Activated CD8-positive, alpha-beta memory T cell treated with anti-CD3 and anti-CD28 coated beads for 24 hours (primary cell): ENCODE measurements at regions not wholly inside any gene's neighbourhood (a gene's known extent, or its start where the extent isn't known, plus 50 kb on each side); places are given as distances from the start of the nearest gene placed in this dataset.
"Not testable (repeated sequence)": the region's sequence is repeated elsewhere in the genome, so short reads cannot be mapped to it uniquely, and the experiment has no call there.

ENCODE experiments used
- DNase-seq: peaks from one replicate; pipeline ENCODE4 v3.0.0-alpha.2; 2020

- DNase-seq, result not testable (repeated sequence)
These were observed 1205.3 kb downstream of the SLC16A7 start for GRCh38 chr12:60801166-60801565.

DNA sequence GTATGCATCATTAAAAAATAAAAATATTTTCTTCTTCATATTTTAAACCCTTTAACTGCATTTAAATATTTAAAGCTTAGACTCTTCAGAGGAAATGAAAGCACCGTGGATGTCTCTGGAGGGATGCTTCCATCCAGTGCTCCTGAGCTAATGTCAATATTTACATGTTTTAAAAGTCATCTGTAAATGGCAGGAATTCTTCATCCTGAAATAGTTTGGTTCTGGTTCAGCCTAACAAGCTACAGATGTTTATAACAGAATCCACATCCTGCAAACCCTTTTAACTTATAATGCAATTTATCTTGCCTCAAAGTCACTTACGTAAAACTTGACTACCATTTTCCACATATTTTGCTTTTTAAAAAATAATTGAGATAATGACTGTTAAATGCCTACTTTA, 1207.3 kb downstream of the SLC16A7 start:
- no peak for DNase-seq

DNA sequence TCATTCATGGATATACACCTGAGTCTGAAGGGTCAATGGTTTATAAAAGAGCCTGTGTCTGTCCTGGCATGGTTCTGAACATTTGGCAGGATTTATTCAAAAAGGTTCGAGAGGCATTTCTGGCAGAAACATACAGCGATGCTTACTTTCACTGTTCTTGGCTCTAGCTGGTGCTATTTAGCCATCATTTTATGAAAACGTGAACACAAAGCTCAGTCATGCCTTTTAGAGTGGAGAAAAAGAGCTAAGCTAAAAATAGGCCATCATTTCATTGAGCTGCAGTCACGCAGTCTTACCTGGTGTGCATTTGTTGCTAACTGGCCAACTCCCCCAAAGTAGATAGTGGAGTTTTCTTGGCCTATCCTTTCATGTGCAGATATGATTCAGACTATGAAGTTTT, 1209.5 kb downstream of the SLC16A7 start:
- DNase-seq, result no peak

- no peak for DNase-seq
These were observed 1224.0 kb downstream of the SLC16A7 start for GRCh38 chr12:60819794-60820193.

DNA sequence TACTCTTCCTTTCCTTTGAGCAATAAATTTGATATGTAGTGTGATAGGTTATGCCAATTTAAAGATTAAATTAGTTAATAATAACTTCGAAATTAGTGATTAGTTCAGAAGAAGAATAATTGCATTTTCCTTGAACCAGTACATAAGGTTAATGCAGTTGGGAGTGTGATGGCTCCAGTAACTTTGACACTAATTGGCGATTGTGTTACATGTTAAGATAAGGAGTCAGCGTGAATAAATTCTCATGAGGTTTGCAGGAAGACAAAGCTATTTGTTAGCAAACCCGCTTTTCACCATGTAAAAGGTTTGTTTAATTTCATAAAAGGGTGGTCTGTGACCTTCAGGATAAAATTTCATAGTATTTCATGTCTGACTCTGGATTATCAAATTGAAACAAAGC, 1226.8 kb downstream of the SLC16A7 start:
- DNase-seq, result no peak

GRCh38 chr12:60830381-60830780, 1234.6 kb downstream of the SLC16A7 start:
- DNase-seq, result no peak

DNA sequence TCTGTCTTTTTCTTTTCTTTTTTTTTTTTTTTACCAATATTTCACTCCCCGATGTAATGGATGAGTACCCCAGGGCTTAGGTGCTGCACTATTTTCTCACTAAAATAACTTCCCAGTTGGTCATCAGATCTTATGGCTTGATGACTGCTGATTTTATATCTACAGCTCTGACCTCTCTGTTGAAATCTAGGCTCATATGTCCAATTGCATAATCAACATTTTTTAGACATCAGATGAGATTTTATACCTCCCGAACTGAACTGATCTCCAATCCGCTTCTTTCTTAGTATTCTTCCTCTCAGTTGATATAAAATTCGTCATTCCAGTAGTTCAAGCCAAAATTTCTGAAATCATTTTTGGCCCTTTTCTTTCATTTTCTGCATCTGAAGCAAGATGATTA, 1236.5 kb downstream of the SLC16A7 start:
- no peak for DNase-seq

DNA sequence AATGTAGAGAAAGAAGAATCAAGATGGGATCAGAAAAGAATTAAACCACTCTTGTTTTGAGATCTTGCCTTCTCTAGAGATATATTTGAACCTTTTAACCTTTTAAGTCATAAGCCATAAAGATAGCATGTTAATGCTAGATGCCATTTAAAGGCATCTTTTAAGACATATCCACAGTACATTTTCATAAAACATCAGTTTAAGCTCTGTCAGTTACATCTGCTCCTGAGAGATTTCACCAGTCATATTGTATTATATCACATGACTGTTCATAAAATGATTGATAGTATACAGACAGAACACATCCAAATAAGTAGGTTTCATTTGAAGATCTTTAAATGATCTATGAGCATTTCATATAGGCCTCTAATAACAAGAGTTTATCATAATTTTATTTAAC, 1238.5 kb downstream of the SLC16A7 start:
- DNase-seq, result no peak

DNA sequence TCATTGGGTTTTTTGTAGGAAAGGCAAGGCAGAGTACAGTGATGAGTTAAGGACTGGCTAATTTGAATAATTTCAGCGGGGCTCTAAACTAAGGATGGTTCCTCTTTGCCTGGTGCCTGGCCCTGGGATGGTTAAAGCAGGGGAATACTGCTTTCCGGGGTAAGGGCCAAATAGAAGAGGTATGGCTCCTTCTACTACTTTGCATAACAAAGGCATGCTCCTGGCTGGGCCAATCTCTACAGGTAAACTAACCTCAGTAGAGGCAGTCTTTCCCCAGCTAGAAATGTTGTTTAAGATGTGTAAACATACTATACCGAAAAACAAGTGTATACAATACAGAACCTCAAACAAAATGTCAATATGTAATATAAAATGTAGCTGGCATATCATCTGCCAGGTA, 1239.0 kb downstream of the SLC16A7 start:
- no peak for DNase-seq

DNA sequence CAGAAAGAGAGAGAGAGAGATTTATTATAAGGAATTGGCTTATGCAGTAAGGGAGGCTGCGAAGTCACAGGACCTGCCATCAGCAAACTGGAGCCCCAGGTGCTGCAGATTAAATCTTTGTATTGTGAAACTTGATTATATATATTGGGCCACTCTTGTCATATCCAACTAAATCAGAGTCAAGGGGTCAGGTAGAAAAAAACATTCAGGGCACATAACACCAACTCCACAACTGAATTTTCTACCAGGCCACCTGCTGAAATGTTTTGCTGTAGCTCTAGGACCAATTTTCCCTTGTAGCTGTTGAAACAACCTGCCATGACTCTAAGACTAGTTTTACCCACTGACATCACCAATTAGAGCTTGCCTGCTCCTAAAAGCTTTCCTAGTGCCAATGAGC, 1240.8 kb downstream of the SLC16A7 start:
- no peak for DNase-seq

GRCh38 chr12:60842181-60842580, 1246.4 kb downstream of the SLC16A7 start:
- no peak for DNase-seq

DNA sequence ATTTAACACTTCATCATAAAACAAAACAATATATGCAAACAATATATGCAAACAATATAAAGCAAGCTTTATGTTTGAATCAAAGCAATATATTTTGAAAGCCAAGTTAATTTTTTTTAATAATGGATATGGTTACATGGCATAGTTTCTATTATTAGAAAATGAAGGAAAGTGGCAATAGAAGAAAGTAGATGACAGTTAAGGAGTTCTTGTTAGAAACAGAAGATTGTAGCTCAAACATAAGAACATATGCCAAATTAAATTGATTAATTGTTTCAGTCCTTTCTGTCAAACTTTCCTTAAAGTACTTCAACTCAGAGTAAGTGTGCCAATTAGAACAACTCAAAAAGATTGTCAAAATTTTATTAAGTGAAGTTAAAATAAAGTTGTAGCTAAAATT, 1248.3 kb downstream of the SLC16A7 start:
- no peak for DNase-seq

GRCh38 chr12:60844875-60845274, 1249.0 kb downstream of the SLC16A7 start:
- DNase-seq, result no peak

GRCh38 chr12:60845696-60846095, 1249.9 kb downstream of the SLC16A7 start:
- no peak for DNase-seq

DNA sequence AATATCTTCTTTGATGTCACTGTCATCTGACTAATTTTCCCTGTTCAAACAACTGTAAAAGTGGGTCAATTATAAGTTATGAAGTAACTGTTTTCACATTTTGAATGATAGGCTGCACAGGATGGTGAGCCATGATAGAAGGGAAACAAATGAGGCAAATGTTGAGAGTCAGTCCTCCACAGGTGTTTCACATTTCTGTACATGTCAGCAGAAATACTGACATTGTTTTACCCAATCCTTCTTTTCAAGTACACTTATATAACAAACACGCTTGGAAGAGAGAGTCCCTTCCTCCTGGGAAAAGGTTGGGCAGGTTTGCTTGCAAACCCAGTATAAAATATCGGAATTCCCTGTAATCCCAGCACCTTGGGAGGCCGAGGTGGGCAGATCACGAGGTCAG, 1251.5 kb downstream of the SLC16A7 start:
- no peak for DNase-seq

- DNase-seq, result no peak
These were observed 1253.9 kb downstream of the SLC16A7 start for GRCh38 chr12:60849723-60850122.

DNA sequence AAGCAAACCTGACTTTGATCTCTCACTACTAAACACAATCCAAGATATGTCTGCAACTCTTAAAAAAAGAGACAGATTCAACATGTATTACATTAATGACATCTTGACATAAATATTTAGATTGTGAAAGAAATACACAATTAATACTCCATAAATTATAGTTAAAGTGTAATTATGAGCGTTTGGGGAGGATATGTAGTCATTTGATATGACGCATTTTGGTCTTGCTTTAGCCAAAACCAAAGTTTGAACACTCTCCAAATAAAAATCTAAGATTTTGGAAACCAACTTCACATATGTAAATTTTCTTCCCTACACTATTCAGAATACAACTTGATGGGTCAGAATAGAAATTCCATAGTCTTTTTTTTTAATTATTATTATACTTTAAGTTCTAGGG, 1257.6 kb downstream of the SLC16A7 start:
- DNase-seq, result no peak

DNA sequence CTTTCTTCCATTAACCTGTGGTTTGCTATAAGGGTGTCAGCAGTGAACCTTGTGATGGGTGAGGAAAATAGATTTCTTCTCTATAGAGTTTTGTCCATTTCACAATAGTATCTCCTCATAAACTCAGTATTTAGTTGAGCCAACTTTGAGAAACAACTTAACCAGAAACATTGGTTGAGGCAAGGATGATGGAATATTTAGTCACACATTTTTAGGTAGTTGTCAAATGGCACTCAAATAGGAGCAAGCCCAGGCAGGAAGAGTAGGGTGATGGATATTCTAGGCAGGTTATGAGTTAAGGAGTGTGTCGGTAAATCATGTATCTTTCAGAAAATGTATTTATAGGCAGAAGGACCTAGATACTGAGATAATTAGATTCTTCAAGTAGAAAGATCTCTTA, 1267.6 kb downstream of the SLC16A7 start:
- DNase-seq, result no peak

DNA sequence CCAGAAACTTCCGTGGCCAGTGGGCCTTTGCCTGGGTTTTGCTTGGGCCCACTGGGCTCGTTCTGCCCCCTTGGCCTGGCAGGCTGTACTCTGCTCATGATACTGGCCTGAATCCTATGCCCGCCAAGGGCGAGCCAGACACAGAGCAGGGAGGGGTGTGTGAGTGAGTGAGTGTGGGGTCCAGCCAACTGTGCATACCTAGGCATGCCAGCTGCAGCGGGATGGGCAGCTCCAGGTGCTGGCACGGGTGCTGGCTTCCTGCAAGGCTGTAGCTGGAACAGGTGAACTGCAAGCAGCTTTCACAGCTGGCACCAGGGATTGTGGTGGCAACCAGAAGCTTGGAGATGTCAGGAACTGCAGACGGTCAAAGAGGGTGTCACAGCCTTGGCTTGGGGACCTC, 1276.4 kb downstream of the SLC16A7 start:
- no peak for DNase-seq

- DNase-seq, result no peak
These were observed 1277.3 kb downstream of the SLC16A7 start for GRCh38 chr12:60872850-60873713.

- DNase-seq, result no peak
These were observed 1278.3 kb downstream of the SLC16A7 start for GRCh38 chr12:60874091-60874490.

GRCh38 chr12:60920841-60921495, 1325.1 kb downstream of the SLC16A7 start:
- no peak for DNase-seq

DNA sequence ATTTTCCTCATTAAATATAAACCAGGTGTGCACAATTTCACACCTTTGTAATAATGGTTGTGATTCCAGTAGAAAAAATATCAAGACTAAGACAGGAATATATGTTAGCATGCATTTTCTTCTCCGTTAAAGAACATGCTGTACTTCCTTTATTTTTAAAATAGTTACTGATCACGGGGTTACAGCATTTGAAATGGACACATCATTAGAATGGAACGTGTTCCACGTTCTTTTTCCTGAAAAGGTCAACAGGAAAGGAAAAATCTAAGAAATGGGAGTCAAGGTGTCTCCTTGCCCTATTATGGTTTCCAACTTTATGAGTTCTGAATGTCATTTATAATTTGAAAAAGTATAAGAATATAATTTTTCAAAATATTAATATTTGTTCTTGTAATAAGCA, 1325.7 kb downstream of the SLC16A7 start:
- no peak for DNase-seq

DNA sequence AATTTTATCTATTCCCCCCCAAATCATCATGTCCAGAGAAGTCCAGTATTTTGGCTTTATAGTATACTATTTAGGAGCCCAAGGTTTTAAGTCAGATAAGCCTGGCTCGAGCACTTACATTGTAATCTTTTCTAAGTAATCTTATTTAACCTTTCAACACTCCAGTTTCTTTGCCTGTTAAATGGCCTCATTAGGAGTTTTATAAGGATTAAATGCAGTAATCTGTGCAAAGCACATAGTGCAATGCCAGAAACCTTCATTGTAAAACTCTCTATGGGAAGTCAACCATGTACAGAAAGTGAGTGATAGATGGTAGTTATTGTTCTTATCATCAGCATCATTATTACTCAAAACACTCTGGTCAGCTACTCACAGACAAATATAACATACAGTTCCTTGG, 1330.4 kb downstream of the SLC16A7 start:
- DNase-seq, result no peak

GRCh38 chr12:60930151-60930550, 1330.1 kb upstream of the USP15 start:
- no peak for DNase-seq
